Loucy (cell line): ENCODE measurements at regions not wholly inside any gene's neighbourhood (a gene's known extent, or its start where the extent isn't known, plus 50 kb on each side); places are given as distances from the start of the nearest gene placed in this dataset.

Source experiments
- CTCF ChIP-seq: fragments of 200-600 bp; sonication (generic); conservative IDR thresholded peaks from 2 replicates; pipeline ENCODE4 v1.5.1; 2014; ENCODE audit warnings: mild to moderate bottlenecking, antibody characterized with exemption, low read length
- EZH2phosphoT487 ChIP-seq: fragments of 200-600 bp; IDR thresholded peaks from 2 replicates; pipeline ENCODE4 v1.6.1; 2018; ENCODE audit warnings: antibody characterized with exemption, mild to moderate bottlenecking, moderate library complexity, borderline replicate concordance

GRCh38 chr15:87120555-87120954, 1040.9 kb downstream of the AGBL1 start:
- TF ChIP-seq CTCF (no peak), EZH2phosphoT487 (no peak)
